ENCODE measurements at regions not wholly inside any gene's neighbourhood (a gene's known extent, or its start where the extent isn't known, plus 50 kb on each side); places are given as distances from the start of the nearest gene placed in this dataset.

DNA sequence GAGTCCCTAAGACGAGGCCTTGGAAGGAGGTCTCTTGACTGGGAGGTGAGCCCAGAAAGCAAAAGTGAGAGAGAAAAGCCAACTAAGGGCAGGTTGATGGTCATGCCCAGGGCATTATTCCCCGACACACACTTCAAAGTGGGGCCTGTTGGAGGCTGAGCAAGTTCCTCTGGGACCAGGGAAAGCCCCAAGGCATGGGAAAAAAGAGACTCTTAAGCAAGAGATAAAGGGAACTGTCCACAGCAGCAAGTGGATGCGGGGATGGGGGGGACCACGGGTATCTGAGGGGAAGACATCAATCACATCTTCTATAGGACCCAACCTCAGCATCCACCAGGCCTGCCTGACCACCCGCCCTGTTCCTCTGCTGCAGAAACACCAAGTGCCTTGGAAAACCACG, 119.9 kb upstream of the MAFB start:
- DNase-seq, result no peak

DNA sequence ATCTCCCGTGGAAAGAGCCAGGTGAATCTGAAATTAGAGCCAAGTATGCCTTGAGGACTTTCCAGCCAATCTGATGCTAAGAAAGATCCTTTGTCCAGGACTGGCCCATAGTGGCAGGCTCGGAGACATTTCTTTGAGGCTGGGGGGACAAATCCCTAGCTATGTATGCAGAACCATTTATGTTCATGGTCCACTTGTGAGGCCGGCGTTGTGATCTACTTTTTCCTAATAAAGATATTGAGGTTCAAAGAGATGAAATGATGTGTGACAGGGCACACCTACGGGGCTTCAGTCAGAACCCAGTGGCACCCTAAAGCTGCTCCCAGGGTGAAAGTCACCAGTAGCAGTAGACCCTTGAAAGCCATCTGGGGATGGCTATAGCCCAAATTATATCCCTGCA, 120.3 kb upstream of the MAFB start:
- DNase-seq, result no peak

- no peak for DNase-seq
These were observed 121.4 kb upstream of the MAFB start for GRCh38 chr20:40810332-40811000.

- DNase-seq, result no peak
These were observed 122.0 kb upstream of the MAFB start for GRCh38 chr20:40811004-40811403.

GRCh38 chr20:40811660-40812414, 122.8 kb upstream of the MAFB start:
- DNase-seq, result no peak

- DNase-seq, result no peak
These were observed 123.4 kb upstream of the MAFB start for GRCh38 chr20:40812415-40812925.

GRCh38 chr20:40813029-40813431, 124.0 kb upstream of the MAFB start:
- no peak for DNase-seq

- DNase-seq, result no peak
These were observed 124.9 kb upstream of the MAFB start for GRCh38 chr20:40813708-40814630.

GRCh38 chr20:40814631-40814960, 125.6 kb upstream of the MAFB start:
- no peak for DNase-seq

DNA sequence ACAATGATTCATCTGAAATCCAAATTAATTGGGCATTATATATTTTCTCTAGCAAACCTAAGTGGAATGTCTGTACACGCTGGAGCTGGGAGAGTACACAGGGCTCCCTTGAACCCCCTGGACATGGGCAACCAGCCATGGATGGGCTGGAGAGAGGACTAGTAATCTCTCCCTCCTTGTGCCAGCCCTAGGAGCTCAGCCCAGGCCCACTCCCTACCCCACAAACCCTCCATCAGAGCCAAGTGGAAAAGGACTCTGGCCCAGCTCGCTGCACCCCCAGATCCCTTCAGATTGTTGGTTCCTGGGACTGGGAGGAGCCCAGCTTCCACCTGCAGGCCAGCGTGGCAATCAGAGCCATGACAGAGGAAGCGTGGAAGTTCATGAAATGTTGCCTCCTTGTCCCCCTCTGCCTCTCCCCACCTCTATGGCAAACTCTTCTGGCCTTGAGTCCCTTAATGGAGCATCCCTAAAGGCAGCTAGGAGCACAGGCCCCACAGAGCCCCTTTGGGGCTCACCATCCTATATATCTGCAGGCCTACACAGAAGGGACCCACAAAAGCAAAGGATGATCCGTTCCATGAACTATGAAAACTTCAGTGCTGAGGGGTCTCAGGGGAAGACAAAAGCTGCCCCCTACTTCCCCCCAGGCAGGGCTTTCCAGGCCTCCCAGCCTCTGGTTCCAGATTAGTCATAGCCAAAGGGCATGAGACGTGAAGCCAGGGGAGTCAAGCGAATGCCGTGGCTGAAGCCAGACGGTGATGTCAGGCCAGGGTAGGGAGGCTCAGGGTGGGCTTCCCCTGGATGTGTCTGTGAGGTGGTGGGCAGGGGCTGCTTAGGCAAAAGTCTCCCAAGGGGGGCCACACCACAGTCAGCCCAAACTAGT, 126.4 kb upstream of the MAFB start:
- no peak for DNase-seq

GRCh38 chr20:40816039-40816352, 127.0 kb upstream of the MAFB start:
- no peak for DNase-seq

- DNase-seq, result no peak
These were observed 132.4 kb upstream of the MAFB start for GRCh38 chr20:40821429-40821828.

GRCh38 chr20:40826699-40827098, 137.7 kb upstream of the MAFB start:
- no peak for DNase-seq

DNA sequence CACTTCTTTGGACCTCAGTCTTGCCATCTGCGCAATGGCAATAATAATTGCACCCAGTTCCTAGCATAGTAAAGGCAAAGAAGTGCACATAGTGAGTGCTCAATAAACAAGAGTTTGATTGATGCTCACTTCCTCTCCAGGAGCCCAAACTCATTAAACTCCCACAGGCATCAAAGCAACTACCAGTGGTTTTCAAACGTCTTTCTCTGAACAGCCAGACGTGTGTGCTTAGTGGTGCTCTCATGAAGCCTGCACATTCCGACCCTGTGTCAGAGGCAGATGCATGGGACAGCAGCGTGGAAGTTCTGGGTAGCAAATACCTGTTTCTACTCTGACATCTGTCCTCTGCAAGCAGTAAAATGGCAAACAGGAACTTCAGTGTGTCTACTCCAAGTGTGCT, 146.3 kb upstream of the MAFB start:
- DNase-seq, result no peak

DNA sequence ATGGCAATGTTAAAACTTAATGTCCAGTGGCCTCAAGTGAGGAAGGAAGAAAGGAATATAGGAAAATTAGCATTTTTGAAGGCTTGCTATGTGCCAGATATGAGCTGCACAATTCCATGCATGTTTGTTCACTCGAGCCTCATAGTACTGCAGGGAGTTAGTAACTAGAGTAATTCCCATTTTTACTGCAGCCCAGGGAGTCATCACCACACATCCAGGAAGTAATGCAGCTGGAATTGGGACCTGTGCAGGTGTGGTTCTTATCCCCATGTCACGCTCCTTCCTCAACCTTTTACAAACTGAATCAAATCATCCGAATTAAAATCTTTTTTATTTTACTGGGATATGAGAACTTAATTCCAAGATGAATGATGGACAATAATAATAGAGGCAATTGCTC, 149.5 kb upstream of the MAFB start:
- no peak for DNase-seq

DNA sequence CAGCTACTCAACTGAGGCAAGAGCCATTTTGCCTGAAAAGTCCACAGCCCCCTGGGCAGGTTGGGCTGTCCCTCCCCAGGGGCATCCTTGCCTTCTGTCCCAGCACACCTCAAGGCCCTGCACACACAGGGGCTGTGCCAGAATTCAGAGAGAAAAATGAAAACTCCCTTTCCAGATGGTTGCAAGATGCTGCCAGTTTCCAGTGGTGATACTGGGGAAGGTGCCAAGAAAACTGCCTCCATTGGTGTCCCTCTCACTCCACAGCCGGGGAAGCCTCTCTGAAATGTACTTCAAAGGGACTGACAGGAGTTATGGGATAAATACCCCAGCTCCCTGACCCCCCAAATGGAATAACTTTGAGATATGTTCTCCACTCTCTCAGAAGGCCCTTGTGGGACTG, 154.2 kb upstream of the MAFB start:
- DNase-seq, result no peak

DNA sequence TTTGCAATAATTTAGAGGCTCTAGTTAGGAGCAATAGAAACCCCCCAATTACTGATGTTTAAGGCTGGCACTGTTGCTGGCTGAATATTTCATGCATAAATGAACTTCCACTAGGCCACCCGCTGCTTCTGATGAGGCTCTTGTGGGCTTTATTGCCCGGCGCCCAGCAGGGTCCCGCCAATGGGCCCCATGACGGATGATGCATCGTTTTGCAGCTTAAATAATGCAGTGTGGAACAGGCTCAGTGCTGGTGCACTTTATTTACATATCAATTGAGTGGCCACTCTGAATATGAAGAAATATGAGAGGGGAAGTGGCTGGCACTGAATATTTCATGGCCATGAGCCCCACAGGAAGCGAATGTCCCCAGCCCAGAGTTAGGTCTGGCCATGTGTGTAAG, 155.3 kb upstream of the MAFB start:
- DNase-seq, result no peak

GRCh38 chr20:40848096-40848495, 159.1 kb upstream of the MAFB start:
- DNase-seq, result no peak

GRCh38 chr20:40848526-40848925, 159.5 kb upstream of the MAFB start:
- no peak for DNase-seq

- no peak for DNase-seq
These were observed 160.4 kb upstream of the MAFB start for GRCh38 chr20:40849456-40849855.

GRCh38 chr20:40851051-40851450, 162.0 kb upstream of the MAFB start:
- DNase-seq, result no peak

GRCh38 chr20:40855269-40855668, 166.2 kb upstream of the MAFB start:
- no peak for DNase-seq

All from fibroblast of skin of back (primary cell).